Esophagus mucosa (tissue), 1 donor: ENCODE measurements at regions not wholly inside any gene's neighbourhood (a gene's known extent, or its start where the extent isn't known, plus 50 kb on each side); places are given as distances from the start of the nearest gene placed in this dataset.

ENCODE experiments used
- ATAC-seq: fragments of 200-7000 bp; cut with Tn5 transposase; one replicate; pipeline ENCODE4 v1.9.1; 2020
- donor health status: DM: yes; HTN: yes; CAD: no.

DNA sequence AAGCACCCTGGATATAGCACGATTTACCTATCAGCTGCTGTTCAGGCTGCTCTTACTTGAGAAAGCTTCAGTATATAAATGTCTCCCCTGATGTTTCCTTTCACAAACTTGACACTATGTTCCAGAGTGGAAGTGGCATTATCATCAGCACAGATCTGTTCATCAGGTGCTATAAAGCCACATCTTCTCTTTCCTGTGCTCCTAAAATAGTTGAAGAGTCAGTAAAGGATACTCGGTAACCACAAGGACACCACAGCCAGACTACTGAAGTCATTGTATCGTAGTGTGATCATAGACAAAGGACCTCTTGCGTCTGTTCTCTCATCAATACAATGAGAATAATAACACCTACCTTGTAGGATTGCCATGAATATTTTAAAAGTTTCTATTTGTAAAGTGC, 841.0 kb upstream of the CELF4 start:
- no peak for ATAC-seq

DNA sequence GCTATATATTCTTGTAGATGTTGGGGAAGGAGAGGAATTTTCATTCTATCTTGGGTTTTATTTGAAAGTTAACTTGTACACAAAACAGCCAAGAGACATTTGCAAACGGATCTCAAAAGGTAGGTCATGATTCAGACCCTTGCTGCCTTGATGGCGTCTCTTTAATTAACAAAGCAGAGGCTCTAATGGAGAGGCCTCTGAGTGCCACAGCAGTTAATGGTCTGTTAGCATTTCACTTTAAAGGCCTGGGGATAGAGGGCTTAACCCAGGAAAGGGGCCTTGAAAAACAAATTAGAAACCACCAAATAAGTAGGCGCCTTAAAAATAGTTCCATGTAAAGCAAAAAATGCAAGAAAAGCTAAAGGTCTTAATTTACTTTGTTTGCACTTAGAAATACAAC, 836.9 kb upstream of the CELF4 start:
- ATAC-seq, result no peak

DNA sequence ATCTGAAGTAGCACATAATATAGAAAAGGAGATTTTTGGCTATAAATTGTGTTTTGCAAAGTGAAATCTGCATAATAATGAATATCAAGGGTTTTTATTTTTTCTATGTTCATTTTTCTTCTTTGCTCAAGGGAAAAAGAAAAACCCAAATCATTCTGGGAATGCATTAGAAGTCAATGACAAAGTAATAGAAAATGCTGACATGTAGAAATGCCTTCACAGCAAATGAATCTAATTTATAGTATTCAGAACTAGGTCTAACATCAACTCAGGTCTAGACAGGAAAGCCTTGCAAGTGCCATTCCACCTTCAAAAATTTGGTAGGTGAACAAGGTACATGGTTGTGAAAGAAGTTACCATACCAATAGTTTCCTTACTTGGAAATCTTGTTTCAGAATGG, 831.5 kb upstream of the CELF4 start:
- ATAC-seq, result no peak

DNA sequence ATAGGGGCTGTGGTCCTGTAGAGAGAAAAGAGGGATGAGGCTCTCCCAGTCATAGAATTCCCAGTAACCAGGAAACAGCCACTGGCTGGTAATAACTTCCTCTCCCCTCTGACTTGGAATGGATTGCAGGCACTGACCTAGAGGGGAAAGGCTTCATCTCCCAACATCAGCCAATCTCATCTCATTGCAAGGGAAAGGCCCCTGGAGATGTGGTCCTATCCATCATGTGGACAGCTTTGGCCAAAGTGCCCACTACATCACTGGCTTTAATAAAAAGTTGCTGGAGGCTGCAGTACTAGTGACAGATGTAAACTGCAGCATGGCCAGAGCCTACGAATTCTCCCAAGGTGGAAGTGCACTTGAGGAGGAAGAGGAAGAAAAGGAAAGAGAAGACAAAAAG, 820.5 kb upstream of the CELF4 start:
- ATAC-seq, result no peak

- no peak for ATAC-seq
Observed at GRCh38 chr18:38369772-38370690, 804.4 kb upstream of the CELF4 start.

DNA sequence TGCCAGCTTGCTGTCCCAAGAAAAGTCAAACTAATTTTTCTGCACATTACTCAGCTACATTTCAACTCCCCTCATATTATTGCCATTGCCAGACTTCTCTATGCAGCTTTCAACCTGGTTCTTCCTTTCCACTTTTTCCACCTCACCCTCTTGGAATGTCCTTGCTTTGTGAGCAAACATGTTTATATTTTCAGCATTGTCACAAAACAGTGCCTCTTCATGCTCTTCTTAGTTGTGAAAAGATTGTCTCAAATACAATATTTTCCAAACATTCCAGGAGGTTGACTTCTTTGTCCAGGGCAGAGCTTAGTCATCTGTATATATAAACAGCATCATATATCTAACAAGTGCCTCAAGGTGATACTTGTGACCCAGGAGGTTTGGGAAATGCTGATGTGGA, 803.3 kb upstream of the CELF4 start:
- ATAC-seq, result no peak

GRCh38 chr18:38368246-38368645, 802.6 kb upstream of the CELF4 start:
- ATAC-seq, result no peak

GRCh38 chr18:38367473-38367872, 801.9 kb upstream of the CELF4 start:
- no peak for ATAC-seq

DNA sequence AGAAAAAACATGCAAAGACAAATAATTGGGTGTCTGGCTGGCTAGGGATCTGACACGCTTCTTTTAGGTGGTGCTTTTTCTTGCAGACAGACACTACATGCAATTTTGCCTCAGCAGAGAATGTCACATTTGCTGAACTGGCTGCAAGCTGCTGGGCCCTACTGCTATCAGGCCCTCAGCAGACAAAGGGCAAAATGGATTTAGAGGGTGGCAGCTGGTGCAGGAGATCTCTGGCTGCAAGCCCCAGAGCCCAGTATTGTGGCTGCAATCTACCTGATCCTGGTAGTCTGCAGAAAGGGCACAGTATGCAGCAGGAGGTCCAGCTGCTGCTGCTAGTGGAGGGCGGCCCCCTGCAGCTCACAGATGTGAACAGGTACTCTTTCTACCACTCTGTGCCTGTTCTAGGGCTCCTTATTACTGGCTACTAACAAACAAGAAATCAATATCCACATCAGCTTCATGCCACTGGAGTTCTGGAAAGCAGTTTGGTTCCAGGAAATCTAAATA, 796.7 kb upstream of the CELF4 start:
- no peak for ATAC-seq

DNA sequence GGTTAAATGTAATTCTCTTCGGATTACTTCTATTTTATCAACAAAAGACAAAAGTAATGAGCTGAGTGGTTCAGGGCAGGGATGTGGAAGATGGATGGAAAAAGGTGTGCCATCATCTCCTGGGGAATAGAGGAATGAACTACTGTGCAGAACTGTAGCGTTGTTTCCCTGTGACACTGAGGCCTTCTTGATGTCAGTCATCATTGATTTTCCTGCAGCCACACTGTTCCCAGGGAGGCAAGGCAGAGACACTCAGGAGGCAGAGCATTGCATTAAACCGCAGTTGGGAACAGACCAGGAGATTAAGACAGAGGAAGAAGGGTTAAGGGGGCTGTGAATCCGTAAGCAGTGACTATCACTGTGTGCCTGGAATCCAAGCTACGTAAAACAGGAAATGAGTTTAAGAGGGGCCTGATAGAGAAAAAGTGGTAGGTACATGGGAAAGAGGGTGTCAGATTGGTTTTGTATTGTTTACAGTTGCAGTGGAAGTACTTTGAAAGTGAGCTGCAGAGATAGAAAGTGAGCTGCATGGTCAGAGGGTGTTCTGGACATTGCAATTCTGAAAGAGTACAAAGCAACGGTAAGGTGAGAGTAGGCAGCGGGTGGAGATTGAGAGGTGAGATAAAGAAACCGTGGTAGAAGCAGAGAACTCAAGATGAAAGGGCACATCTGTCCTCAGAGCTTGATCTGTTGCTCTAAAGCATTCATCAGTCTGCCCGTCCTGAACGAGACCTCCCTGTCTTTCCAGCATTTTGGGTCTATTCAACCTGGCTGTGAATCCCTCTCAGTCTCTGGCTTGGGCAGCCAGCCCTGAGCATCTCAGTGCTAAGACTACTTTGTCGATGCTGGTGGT, 793.4 kb upstream of the CELF4 start:
- no peak for ATAC-seq

GRCh38 chr18:38353149-38353548, 787.6 kb upstream of the CELF4 start:
- ATAC-seq, result no peak

GRCh38 chr18:38350141-38350540, 784.5 kb upstream of the CELF4 start:
- ATAC-seq, result no peak

GRCh38 chr18:38330573-38330972, 765.0 kb upstream of the CELF4 start:
- ATAC-seq, result no peak

GRCh38 chr18:38329145-38329544, 763.5 kb upstream of the CELF4 start:
- no peak for ATAC-seq

DNA sequence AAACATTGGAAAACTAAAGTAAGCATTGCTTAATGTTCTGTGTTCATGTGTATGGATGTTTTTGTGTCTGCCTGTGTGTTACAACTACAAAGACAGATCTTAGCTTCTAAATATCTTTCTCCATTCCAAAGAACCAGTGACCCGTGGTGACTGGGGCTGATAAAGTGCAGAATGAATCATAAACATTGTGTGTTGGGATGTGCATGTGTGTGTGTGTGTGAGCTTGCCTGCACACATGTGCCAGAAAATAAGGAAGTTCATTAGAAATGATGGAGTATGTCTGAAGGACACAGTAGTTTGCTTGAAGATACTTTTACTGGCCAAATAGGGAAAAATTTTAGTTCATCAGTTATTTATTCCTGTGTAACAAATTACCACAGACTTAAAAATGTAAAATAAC, 756.6 kb upstream of the CELF4 start:
- no peak for ATAC-seq

DNA sequence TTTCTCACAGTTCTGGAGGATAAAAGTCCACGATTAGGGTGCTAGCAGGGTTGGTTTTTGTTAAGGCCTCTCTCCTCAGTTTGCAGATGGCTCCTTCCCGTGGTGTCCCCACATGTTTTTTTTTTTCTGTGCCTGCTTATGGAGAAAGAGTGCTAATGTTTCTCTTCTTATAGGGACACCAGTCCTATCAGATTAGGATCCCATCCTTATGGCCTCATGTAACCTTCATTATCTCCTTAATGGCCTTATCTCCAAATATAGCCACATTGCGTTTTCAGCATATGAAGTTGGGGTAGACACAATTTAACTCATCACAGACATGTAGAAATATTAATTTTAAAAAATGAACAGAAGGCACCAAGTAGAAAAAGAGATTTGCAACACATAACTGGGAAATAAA, 755.7 kb upstream of the CELF4 start:
- ATAC-seq, result no peak

GRCh38 chr18:38318416-38318815, 752.8 kb upstream of the CELF4 start:
- no peak for ATAC-seq

DNA sequence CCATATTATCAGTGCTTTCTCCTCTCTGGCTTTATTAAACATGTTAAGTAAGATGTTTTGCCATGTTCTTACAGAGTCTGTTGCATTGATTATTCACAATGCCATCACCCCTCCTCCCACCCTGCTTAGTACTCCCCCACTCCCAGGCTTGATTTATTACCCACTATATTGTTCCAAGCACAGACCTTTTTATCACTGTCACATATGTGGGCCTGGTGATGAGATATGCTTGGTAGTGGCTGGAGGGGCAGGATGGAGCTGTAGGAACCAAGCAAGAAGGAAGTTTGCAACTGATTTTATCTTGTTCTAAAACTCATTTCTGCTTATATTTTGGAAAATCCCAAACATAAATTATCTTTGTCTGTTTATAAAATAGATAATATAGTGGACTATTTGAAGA, 748.2 kb upstream of the CELF4 start:
- no peak for ATAC-seq

DNA sequence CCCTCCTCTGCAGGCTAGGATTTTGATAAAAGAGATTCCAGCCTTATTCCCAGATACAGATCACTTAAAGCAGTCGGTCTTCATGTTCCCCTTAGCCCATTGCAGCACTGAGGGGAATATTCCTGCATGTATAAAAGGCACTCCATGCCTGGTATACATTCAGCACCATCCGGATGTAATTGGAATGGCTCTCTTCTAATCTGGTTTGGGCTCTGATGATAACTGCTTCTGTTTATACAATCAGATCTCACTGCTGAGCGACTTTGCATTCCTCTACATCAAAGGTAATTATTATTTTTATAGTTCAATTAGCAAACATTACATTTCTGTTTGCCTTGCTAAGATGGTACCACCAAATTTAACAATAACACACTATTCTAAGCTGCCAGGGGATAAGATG, 746.9 kb upstream of the CELF4 start:
- no peak for ATAC-seq

GRCh38 chr18:38310936-38311335, 745.3 kb upstream of the CELF4 start:
- no peak for ATAC-seq

GRCh38 chr18:38307914-38308313, 742.3 kb upstream of the CELF4 start:
- ATAC-seq, result no peak

GRCh38 chr18:38305961-38306360, 740.4 kb upstream of the CELF4 start:
- ATAC-seq, result no peak

DNA sequence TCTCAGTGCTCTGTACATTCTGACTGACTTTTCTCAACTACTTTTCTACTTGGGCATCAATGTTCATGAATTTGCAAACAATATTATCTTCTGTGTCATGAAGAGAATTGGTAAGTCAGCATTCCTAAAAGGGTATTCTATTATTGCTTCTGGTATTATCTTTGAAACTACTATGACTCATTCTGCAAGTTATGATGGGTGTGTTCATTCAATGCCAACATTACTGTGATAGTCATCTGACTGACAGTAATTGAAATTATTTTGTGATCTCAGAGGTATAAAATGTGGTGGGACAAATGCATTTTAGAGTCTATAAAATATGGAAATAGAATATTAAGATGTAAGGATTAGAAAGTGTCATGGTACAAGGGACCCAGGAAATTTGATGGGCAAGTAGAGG, 736.0 kb upstream of the CELF4 start:
- no peak for ATAC-seq

DNA sequence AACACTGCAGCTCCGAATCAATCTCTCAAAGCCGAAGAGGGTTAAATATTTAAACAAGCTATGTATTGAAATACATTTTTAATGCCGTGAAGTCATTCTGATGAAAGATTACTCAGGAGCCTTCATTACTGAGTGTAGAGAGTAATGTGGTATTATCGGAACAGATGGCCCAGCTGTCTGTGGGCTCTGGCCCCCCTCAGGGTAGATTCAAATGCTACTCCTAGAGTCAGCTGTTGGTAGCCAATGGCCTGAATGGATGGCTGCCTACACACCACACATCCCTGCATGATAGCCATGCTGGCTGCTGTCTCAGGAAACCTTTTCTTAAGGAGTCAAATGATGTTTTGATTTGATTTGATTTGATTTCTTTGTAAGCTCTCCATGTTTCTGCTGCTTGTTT, 732.3 kb upstream of the CELF4 start:
- ATAC-seq, result no peak
